Endodermal cell (in vitro differentiated cells): ENCODE measurements at regions not wholly inside any gene's neighbourhood (a gene's known extent, or its start where the extent isn't known, plus 50 kb on each side); places are given as distances from the start of the nearest gene placed in this dataset.

Source experiments
- DNase-seq: peaks from one replicate; pipeline ENCODE4 v3.0.0-alpha.2; 2017
- H3K27ac ChIP-seq: 2 replicates; pipeline ENCODE4 v1.5.1; 2013; ENCODE audit warnings: mild to moderate bottlenecking, low read depth, low read length, moderate library complexity
- H3K27me3 ChIP-seq: 2 replicates; pipeline ENCODE4 v1.6.1; 2013; ENCODE audit warnings: mild to moderate bottlenecking, low read length, moderate library complexity; ENCODE audit not compliant: insufficient read depth, control insufficient read depth, poor library complexity, severe bottlenecking
- H3K36me3 ChIP-seq: 2 replicates; pipeline ENCODE4 v1.7.0; 2013; ENCODE audit warnings: mild to moderate bottlenecking, low read length, moderate library complexity; ENCODE audit not compliant: control insufficient read depth, insufficient read depth
- H3K4me1 ChIP-seq: one replicate; pipeline ENCODE4 v1.7.0; 2013; ENCODE audit warnings: low read length; ENCODE audit not compliant: control insufficient read depth, insufficient read depth
- H3K4me3 ChIP-seq: 2 replicates; pipeline ENCODE4 v1.5.1; 2013; ENCODE audit warnings: mild to moderate bottlenecking, low read length, moderate library complexity
- H3K9ac ChIP-seq: 2 replicates; pipeline ENCODE4 v1.6.1; 2013; ENCODE audit warnings: mild to moderate bottlenecking, low read length, moderate library complexity; ENCODE audit not compliant: poor library complexity, severe bottlenecking; ENCODE audit errors: extremely low read depth
- H3K9me3 ChIP-seq: 2 replicates; pipeline ENCODE4 v1.6.1; 2013; ENCODE audit warnings: mild to moderate bottlenecking, low read length, moderate library complexity; ENCODE audit not compliant: control insufficient read depth
- H3K27ac Mint-ChIP-seq: 2 replicates; pipeline ENCODE4 v1.8.0; 2020; ENCODE audit warnings: mixed read lengths
- H3K27me3 Mint-ChIP-seq: 2 replicates; pipeline ENCODE4 v1.8.0; 2021; ENCODE audit warnings: mild to moderate bottlenecking, mixed read lengths; ENCODE audit not compliant: insufficient read depth
- H3K36me3 Mint-ChIP-seq: 2 replicates; pipeline ENCODE4 v1.8.0; 2020; ENCODE audit warnings: low read depth, mixed read lengths
- H3K4me1 Mint-ChIP-seq: 2 replicates; pipeline ENCODE4 v1.8.0; 2020; ENCODE audit warnings: mixed read lengths
- H3K4me3 Mint-ChIP-seq: 2 replicates; pipeline ENCODE4 v1.8.0; 2020; ENCODE audit warnings: mild to moderate bottlenecking, moderate library complexity, mixed read lengths
- H3K9me3 Mint-ChIP-seq: 2 replicates; pipeline ENCODE4 v1.8.0; 2020; ENCODE audit warnings: mild to moderate bottlenecking, mixed read lengths
- CTCF ChIP-seq: fragments of 200-600 bp; sonication (generic); conservative IDR thresholded peaks from 2 replicates; pipeline ENCODE4 v1.5.0; 2021; ENCODE audit warnings: antibody characterized with exemption, mild to moderate bottlenecking
- WGBS, 2 experiments: methylation state at CpG; one replicate each; pipeline versions ENCODE4 v1.1.5 to v1.1.7; 2013; ENCODE audit warnings: missing lambda C conversion rate in 2 of 2, mixed read lengths in 1 of 2; ENCODE audit not compliant: insufficient coverage in 1 of 2, insufficient read length in 1 of 2; 5-methylcytosine and 5-hydroxymethylcytosine counted together

GRCh38 chr3:103968751-103969150 lies 1398.0 kb upstream of the ALCAM start:
- WGBS, 2 experiments = 50 to 57% methylated on average over 1 of the region's 1 CpG
- no peaks in the 10 kb centered on the region for H3K27me3 Mint-ChIP-seq
- H3K36me3 Mint-ChIP-seq = no peaks in the 10 kb centered on the region
- no peak overlapping the region for H3K4me3 Mint-ChIP-seq
- Histone ChIP-seq H3K9ac (no peak overlapping the region), H3K27me3 (no peaks in the 10 kb centered on the region), H3K9me3 (no peaks in the 10 kb centered on the region), H3K27ac (no peak overlapping the region), H3K36me3 (no peaks in the 10 kb centered on the region), H3K4me3 (no peak overlapping the region), H3K4me1 (no peaks in the 10 kb centered on the region)
- H3K27ac Mint-ChIP-seq = no peak overlapping the region
- no peaks in the 10 kb centered on the region for H3K4me1 Mint-ChIP-seq
- TF ChIP-seq CTCF = no peak
- H3K9me3 Mint-ChIP-seq = no peaks in the 10 kb centered on the region
- no peak for DNase-seq

DNA sequence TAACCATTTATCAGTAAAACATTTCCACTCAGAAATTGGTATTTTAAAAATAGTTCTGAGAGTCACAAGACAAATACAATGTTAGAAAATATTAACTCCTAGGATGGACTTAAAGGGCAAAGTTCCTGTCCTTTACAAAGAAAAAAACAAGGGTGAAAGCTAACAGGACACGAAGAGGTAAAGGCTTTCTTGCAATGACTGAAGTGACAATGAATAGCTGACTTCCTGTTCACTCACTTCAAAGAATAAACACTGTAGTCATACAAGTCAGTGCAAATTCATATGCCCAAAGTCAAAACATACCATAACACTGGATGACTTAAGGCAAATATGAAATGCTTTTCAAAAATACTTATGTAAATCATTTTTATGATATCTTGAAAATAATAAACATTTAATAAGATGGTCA lies 1389.8 kb upstream of the ALCAM start:
- no peak overlapping the region for H3K9ac ChIP-seq
- H3K27me3 ChIP-seq = no peaks in the 10 kb centered on the region
- Mint-ChIP-seq H3K27me3 (no peaks in the 10 kb centered on the region), H3K9me3 (no peaks in the 10 kb centered on the region), H3K36me3 (no peaks in the 10 kb centered on the region), H3K4me1 (no peaks in the 10 kb centered on the region), H3K4me3 (no peak overlapping the region), H3K27ac (no peak overlapping the region)
- no peaks in the 10 kb centered on the region for H3K36me3 ChIP-seq
- no peak for TF ChIP-seq CTCF
- 71 to 86% methylated on average over 1 of the region's 1 CpG for WGBS, 2 experiments
- no peak overlapping the region for H3K4me3 ChIP-seq
- no peak overlapping the region for H3K27ac ChIP-seq
- no peaks in the 10 kb centered on the region for H3K4me1 ChIP-seq
- no peaks in the 10 kb centered on the region for H3K9me3 ChIP-seq
- DNase-seq = no peak

GRCh38 chr3:103977417-103977816 lies 1389.3 kb upstream of the ALCAM start:
- Histone ChIP-seq H3K27ac (no peak overlapping the region), H3K36me3 (no peaks in the 10 kb centered on the region), H3K27me3 (no peaks in the 10 kb centered on the region), H3K9me3 (no peaks in the 10 kb centered on the region), H3K4me3 (no peak overlapping the region), H3K9ac (no peak overlapping the region), H3K4me1 (no peaks in the 10 kb centered on the region)
- TF ChIP-seq CTCF = no peak
- H3K9me3 Mint-ChIP-seq = no peaks in the 10 kb centered on the region
- no peak for DNase-seq
- H3K27ac Mint-ChIP-seq = no peak overlapping the region
- no peaks in the 10 kb centered on the region for H3K4me1 Mint-ChIP-seq
- H3K4me3 Mint-ChIP-seq = no peak overlapping the region
- WGBS, 2 experiments = 100% methylated on average over 1 of the region's 2 CpGs; no CpG with 5 or more reads in 1 of the 2 experiments
- H3K36me3 Mint-ChIP-seq = no peaks in the 10 kb centered on the region
- H3K27me3 Mint-ChIP-seq = no peaks in the 10 kb centered on the region
